IPS DF 6.9 (cell line): ENCODE measurements at regions not wholly inside any gene's neighbourhood (a gene's known extent, or its start where the extent isn't known, plus 50 kb on each side); places are given as distances from the start of the nearest gene placed in this dataset.

ENCODE experiments used
- DNase-seq: peaks from one replicate; pipeline ENCODE4 v3.0.0-alpha.2; 2013; ENCODE audit warnings: low read depth, low spot score
- H3K27ac ChIP-seq: one replicate; pipeline ENCODE4 v1.5.1; 2013; ENCODE audit warnings: low read length, control low read depth
- H3K27me3 ChIP-seq: 2 replicates; pipeline ENCODE4 v1.6.1; 2013; ENCODE audit warnings: mild to moderate bottlenecking, low read length; ENCODE audit not compliant: control insufficient read depth, insufficient read depth
- H3K36me3 ChIP-seq: 2 replicates; pipeline ENCODE4 v1.6.1; 2013; ENCODE audit warnings: low read length; ENCODE audit not compliant: control insufficient read depth, insufficient read depth
- H3K4me1 ChIP-seq: 2 replicates; pipeline ENCODE4 v1.6.1; 2013; ENCODE audit warnings: low read length; ENCODE audit not compliant: control insufficient read depth, insufficient read depth
- H3K4me3 ChIP-seq: 2 replicates; pipeline ENCODE4 v1.5.1; 2013; ENCODE audit warnings: mild to moderate bottlenecking, low read length
- H3K9me3 ChIP-seq: 2 replicates; pipeline ENCODE4 v1.6.1; 2013; ENCODE audit warnings: low read length, inconsistent platforms; ENCODE audit not compliant: control insufficient read depth, insufficient read depth
- WGBS: extraction: QIAGEN DNeasy Blood & Tissue Kit; methylation state at CpG from one replicate; pipeline ENCODE4 v1.1.7; 2013; ENCODE audit warnings: mixed read lengths, missing lambda C conversion rate; ENCODE audit not compliant: insufficient read length, insufficient coverage; 5-methylcytosine and 5-hydroxymethylcytosine counted together

GRCh38 chr4:62881901-62882300 lies 1527.3 kb downstream of the TECRL start:
- Histone ChIP-seq H3K36me3 (no peaks in the 10 kb centered on the region), H3K4me1 (no peaks in the 10 kb centered on the region), H3K27me3 (no peaks in the 10 kb centered on the region), H3K9me3 (no peaks in the 10 kb centered on the region), H3K27ac (no peak overlapping the region), H3K4me3 (no peak overlapping the region)
- no peak for DNase-seq
- no CpG with 5 or more reads among the region's 3 CpGs for WGBS

GRCh38 chr4:62881210-62881609 lies 1528.0 kb downstream of the TECRL start:
- H3K27me3 ChIP-seq, result no peaks in the 10 kb centered on the region
- no peaks in the 10 kb centered on the region for H3K4me1 ChIP-seq
- no peak for DNase-seq
- no peaks in the 10 kb centered on the region for H3K36me3 ChIP-seq
- no peak overlapping the region for H3K27ac ChIP-seq
- H3K4me3 ChIP-seq, result no peak overlapping the region
- H3K9me3 ChIP-seq, result no peaks in the 10 kb centered on the region
- no CpG with 5 or more reads among the region's 2 CpGs for WGBS

- Histone ChIP-seq H3K27me3 (no peaks in the 10 kb centered on the region), H3K4me1 (no peaks in the 10 kb centered on the region), H3K4me3 (no peak overlapping the region), H3K9me3 (no peaks in the 10 kb centered on the region), H3K36me3 (no peaks in the 10 kb centered on the region), H3K27ac (no peak overlapping the region)
- WGBS, result no CpG with 5 or more reads among the region's 3 CpGs
- DNase-seq, result no peak
Measured at GRCh38 chr4:62872856-62873255, 1536.4 kb downstream of the TECRL start.

- Histone ChIP-seq H3K4me3 (no peak overlapping the region), H3K9me3 (no peaks in the 10 kb centered on the region), H3K27me3 (no peaks in the 10 kb centered on the region), H3K4me1 (no peaks in the 10 kb centered on the region), H3K36me3 (no peaks in the 10 kb centered on the region), H3K27ac (no peak overlapping the region)
- no peak for DNase-seq
- no CpG with 5 or more reads among the region's 1 CpG for WGBS
Measured at GRCh38 chr4:62871078-62871477, 1538.2 kb downstream of the TECRL start.

GRCh38 chr4:62870451-62870850 lies 1538.8 kb downstream of the TECRL start:
- Histone ChIP-seq H3K36me3 (no peaks in the 10 kb centered on the region), H3K4me3 (no peak overlapping the region), H3K4me1 (no peaks in the 10 kb centered on the region), H3K27me3 (no peaks in the 10 kb centered on the region), H3K9me3 (no peaks in the 10 kb centered on the region), H3K27ac (no peak overlapping the region)
- no CpG with 5 or more reads among the region's 3 CpGs for WGBS
- DNase-seq, result no peak

GRCh38 chr4:62865261-62865660 lies 1544.0 kb downstream of the TECRL start:
- no peak overlapping the region for H3K27ac ChIP-seq
- H3K4me1 ChIP-seq, result no peaks in the 10 kb centered on the region
- WGBS, result no CpG with 5 or more reads among the region's 3 CpGs
- H3K9me3 ChIP-seq, result no peaks in the 10 kb centered on the region
- no peak for DNase-seq
- H3K27me3 ChIP-seq, result no peaks in the 10 kb centered on the region
- H3K4me3 ChIP-seq, result no peak overlapping the region
- no peaks in the 10 kb centered on the region for H3K36me3 ChIP-seq

- Histone ChIP-seq H3K27me3 (no peaks in the 10 kb centered on the region), H3K4me1 (no peaks in the 10 kb centered on the region), H3K27ac (no peak overlapping the region), H3K4me3 (no peak overlapping the region), H3K9me3 (no peaks in the 10 kb centered on the region), H3K36me3 (no peaks in the 10 kb centered on the region)
- DNase-seq, result no peak
- WGBS, result no CpG with 5 or more reads among the region's 1 CpG
Measured at GRCh38 chr4:62849696-62850095, 1559.6 kb downstream of the TECRL start.

GRCh38 chr4:62835631-62836030 lies 1573.6 kb downstream of the TECRL start:
- Histone ChIP-seq H3K27me3 (no peaks in the 10 kb centered on the region), H3K36me3 (no peaks in the 10 kb centered on the region), H3K4me1 (no peaks in the 10 kb centered on the region), H3K27ac (no peak overlapping the region), H3K9me3 (no peaks in the 10 kb centered on the region), H3K4me3 (no peak overlapping the region)
- WGBS, result no CpG with 5 or more reads among the region's 2 CpGs
- DNase-seq, result no peak

GRCh38 chr4:62822306-62822705 lies 1586.9 kb downstream of the TECRL start:
- Histone ChIP-seq H3K9me3 (no peaks in the 10 kb centered on the region), H3K27ac (no peak overlapping the region), H3K36me3 (no peaks in the 10 kb centered on the region), H3K4me3 (no peak overlapping the region), H3K27me3 (no peaks in the 10 kb centered on the region), H3K4me1 (no peaks in the 10 kb centered on the region)
- no peak for DNase-seq
- no CpG with 5 or more reads among the region's 1 CpG for WGBS

- no peak overlapping the region for H3K4me3 ChIP-seq
- no peaks in the 10 kb centered on the region for H3K9me3 ChIP-seq
- H3K27me3 ChIP-seq, result no peaks in the 10 kb centered on the region
- no CpG with 5 or more reads among the region's 25 CpGs for WGBS
- H3K27ac ChIP-seq, result no peak overlapping the region
- no peaks in the 10 kb centered on the region for H3K4me1 ChIP-seq
- no peaks in the 10 kb centered on the region for H3K36me3 ChIP-seq
- DNase-seq, result no peak
Measured at GRCh38 chr4:62816566-62816965, 1592.7 kb downstream of the TECRL start.

GRCh38 chr4:62814510-62815047 lies 1594.7 kb downstream of the TECRL start:
- Histone ChIP-seq H3K36me3 (no peaks in the 10 kb centered on the region), H3K4me1 (no peaks in the 10 kb centered on the region), H3K9me3 (no peaks in the 10 kb centered on the region), H3K27ac (no peak overlapping the region), H3K4me3 (no peak overlapping the region), H3K27me3 (no peaks in the 10 kb centered on the region)
- WGBS, result no CpG with 5 or more reads among the region's 3 CpGs
- no peak for DNase-seq
